WTC11 (cell line): ENCODE measurements at regions not wholly inside any gene's neighbourhood (a gene's known extent, or its start where the extent isn't known, plus 50 kb on each side); places are given as distances from the start of the nearest gene placed in this dataset.

Source experiments
- ATAC-seq: fragments of 200-7000 bp; cut with Tn5 transposase; 2 replicates; pipeline ENCODE4 v1.10.0; 2021; ENCODE audit warnings: mild to moderate bottlenecking, moderate library complexity
- CTCF ChIA-PET: fragments of 300-600 bp; sonication (Branson Sonifier 250); formaldehyde crosslinking; loops from one replicate; lab custom pipeline; 2021; ENCODE audit warnings: antibody characterized with exemption; lab: Charles Lee
- POLR2A ChIA-PET: fragments of 350-600 bp; sonication (Branson Sonifier 250); formaldehyde crosslinking; loops from one replicate; lab custom pipeline; 2021; ENCODE audit warnings: antibody characterized with exemption; lab: Charles Lee
- DNase-seq: peaks from one replicate; pipeline ENCODE4 v3.0.0; 2021; ENCODE audit warnings: low spot score
- H3K27ac Mint-ChIP-seq: 2 replicates; pipeline ENCODE4 v1.8.0; 2021; ENCODE audit warnings: mixed read lengths
- H3K27me3 Mint-ChIP-seq: 2 replicates; pipeline ENCODE4 v1.8.0; 2021; ENCODE audit warnings: low read depth, mild to moderate bottlenecking, moderate library complexity, mixed read lengths
- H3K36me3 Mint-ChIP-seq: 2 replicates; pipeline ENCODE4 v1.8.0; 2021; ENCODE audit warnings: mixed read lengths
- H3K4me1 Mint-ChIP-seq: 2 replicates; pipeline ENCODE4 v1.8.0; 2022; ENCODE audit warnings: mixed read lengths
- H3K4me3 Mint-ChIP-seq: 2 replicates; pipeline ENCODE4 v1.8.0; 2021; ENCODE audit warnings: mild to moderate bottlenecking, moderate library complexity, mixed read lengths
- H3K9me3 Mint-ChIP-seq: 2 replicates; pipeline ENCODE4 v1.8.0; 2021; ENCODE audit warnings: mixed read lengths
- ARID4B ChIP-seq: sonication (generic); formaldehyde crosslinking; IDR thresholded peaks from 2 replicates; pipeline ENCODE4 v1.8.0; 2023; ENCODE audit warnings: missing genetic modification reagents, mild to moderate bottlenecking, borderline replicate concordance
- ATF3 ChIP-seq: sonication (generic); formaldehyde crosslinking; conservative IDR thresholded peaks from 2 replicates; pipeline ENCODE4 v1.8.1; 2022; ENCODE audit warnings: mild to moderate bottlenecking, missing genetic modification reagents
- CBFB ChIP-seq: sonication (generic); formaldehyde crosslinking; IDR thresholded peaks from 2 replicates; pipeline ENCODE4 v1.8.1; 2022; ENCODE audit warnings: mild to moderate bottlenecking, low read depth, missing genetic modification reagents
- CDX4 ChIP-seq: fragments of 250-450 bp; sonication (Bioruptor Pico); IDR thresholded peaks from 2 replicates; pipeline ENCODE4 v1.9.0; 2021; ENCODE audit warnings: moderate library complexity, mild to moderate bottlenecking, inconsistent platforms, borderline replicate concordance
- ESRRA ChIP-seq: sonication (generic); formaldehyde crosslinking; IDR thresholded peaks from 2 replicates; pipeline ENCODE4 v1.8.1; 2022; ENCODE audit warnings: mild to moderate bottlenecking, missing genetic modification reagents, borderline replicate concordance
- ETV6 ChIP-seq: sonication (generic); formaldehyde crosslinking; IDR thresholded peaks from 2 replicates; pipeline ENCODE4 v1.8.1; 2022; ENCODE audit warnings: mild to moderate bottlenecking, missing genetic modification reagents
- FOXP1 ChIP-seq: sonication (generic); formaldehyde crosslinking; IDR thresholded peaks from 2 replicates; pipeline ENCODE4 v1.8.0; 2022; ENCODE audit warnings: missing genetic modification reagents, mild to moderate bottlenecking, moderate library complexity, borderline replicate concordance
- GABPB1 ChIP-seq: sonication (generic); formaldehyde crosslinking; IDR thresholded peaks from 2 replicates; pipeline ENCODE4 v1.8.1; 2023; ENCODE audit warnings: mild to moderate bottlenecking, missing genetic modification reagents
- GTF2I ChIP-seq: fragments of 250-450 bp; sonication (Bioruptor Pico); conservative IDR thresholded peaks from 2 replicates; pipeline ENCODE4 v1.4.0; 2021; ENCODE audit warnings: mild to moderate bottlenecking
- HMGXB4 ChIP-seq: sonication (generic); formaldehyde crosslinking; IDR thresholded peaks from 2 replicates; pipeline ENCODE4 v1.8.1; 2023; ENCODE audit warnings: mild to moderate bottlenecking, moderate library complexity, missing genetic modification reagents
- MLX ChIP-seq: sonication (generic); formaldehyde crosslinking; IDR thresholded peaks from 2 replicates; pipeline ENCODE4 v1.8.1; 2023; ENCODE audit warnings: mild to moderate bottlenecking, missing genetic modification reagents, moderate library complexity
- MYBL2 ChIP-seq: sonication (generic); formaldehyde crosslinking; IDR thresholded peaks from 2 replicates; pipeline ENCODE4 v1.8.1; 2023; ENCODE audit warnings: mild to moderate bottlenecking, moderate library complexity, missing genetic modification reagents
- SOX15 ChIP-seq: fragments of 250-450 bp; sonication (Bioruptor Pico); IDR thresholded peaks from 2 replicates; pipeline ENCODE4 v1.9.0; 2021; ENCODE audit warnings: mild to moderate bottlenecking
- TEAD4 ChIP-seq: sonication (generic); formaldehyde crosslinking; IDR thresholded peaks from 2 replicates; pipeline ENCODE4 v1.8.0; 2022; ENCODE audit warnings: mild to moderate bottlenecking, missing genetic modification reagents
- ZMAT4 ChIP-seq: fragments of 250-450 bp; sonication (Bioruptor Pico); IDR thresholded peaks from 2 replicates; pipeline ENCODE4 v1.9.0; 2021; ENCODE audit warnings: mild to moderate bottlenecking
- ZNF121 ChIP-seq: sonication (generic); formaldehyde crosslinking; IDR thresholded peaks from 2 replicates; pipeline ENCODE4 v1.8.0; 2023; ENCODE audit warnings: missing genetic modification reagents
- ZNF396 ChIP-seq: fragments of 250-450 bp; sonication (Bioruptor Pico); IDR thresholded peaks from 2 replicates; pipeline ENCODE4 v1.8.0; 2021; ENCODE audit warnings: mild to moderate bottlenecking, moderate library complexity, borderline replicate concordance

- no peak for TF ChIP-seq MLX (CRISPR knock-in tag)
Observed at GRCh38 chr6:63504777-63505384, 67.4 kb upstream of the LOC128125822 start (continued).

- no peak for DNase-seq
- Mint-ChIP-seq H3K4me3 (no peak overlapping the region), H3K27ac (no peak overlapping the region), H3K36me3 (no peaks in the 10 kb centered on the region; the same call in 1 of the 2 replicates), H3K9me3 (peaks cover 6% of the 10 kb centered on the region), H3K27me3 (no peaks in the 10 kb centered on the region; the same call in 1 of the 2 replicates), H3K4me1 (no peaks in the 10 kb centered on the region)
- CTCF ChIA-PET: no interaction called here
- ATAC-seq: no peak
- POLR2A ChIA-PET: no interaction called here
- TF ChIP-seq CDX4 (CRISPR knock-in tag) (no peak), CBFB (CRISPR knock-in tag) (no peak), ARID4B (no peak), ZMAT4 (CRISPR knock-in tag) (no peak), ZNF396 (CRISPR knock-in tag) (no peak), ETV6 (CRISPR knock-in tag) (no peak), HMGXB4 (CRISPR knock-in tag) (no peak), TEAD4 (CRISPR knock-in tag) (no peak), SOX15 (CRISPR knock-in tag) (no peak), FOXP1 (CRISPR knock-in tag) (no peak), MYBL2 (CRISPR knock-in tag) (no peak)
Observed at GRCh38 chr6:63507096-63507495, 65.2 kb upstream of the LOC128125822 start.

GRCh38 chr6:63509652-63510352 lies 62.5 kb upstream of the LOC128125822 start:
- ATAC-seq (no peak), DNase-seq (no peak)
- POLR2A ChIA-PET: no interaction called here
- no peaks in the 10 kb centered on the region; the same call in 1 of the 2 replicates for H3K27me3 Mint-ChIP-seq
- TF ChIP-seq GABPB1 (CRISPR knock-in tag): peak; percentile 88
- TF ChIP-seq TEAD4 (CRISPR knock-in tag): no peak
- TF ChIP-seq ZNF121 (CRISPR knock-in tag): no peak
- no peak for TF ChIP-seq ATF3 (CRISPR knock-in tag)
- no peak for TF ChIP-seq ESRRA (CRISPR knock-in tag)
- no peak for TF ChIP-seq ETV6 (CRISPR knock-in tag)
- TF ChIP-seq GTF2I: no peak
- H3K27ac Mint-ChIP-seq: no peak overlapping the region
- H3K4me3 Mint-ChIP-seq: no peak overlapping the region
- H3K4me1 Mint-ChIP-seq: no peaks in the 10 kb centered on the region
- CTCF ChIA-PET: no interaction called here
- no peaks in the 10 kb centered on the region; the same call in 1 of the 2 replicates for H3K36me3 Mint-ChIP-seq
- H3K9me3 Mint-ChIP-seq: peaks cover 3% of the 10 kb centered on the region
